HuH-7 (cell line): ENCODE measurements at regions not wholly inside any gene's neighbourhood (a gene's known extent, or its start where the extent isn't known, plus 50 kb on each side); places are given as distances from the start of the nearest gene placed in this dataset.
"Not testable (repeated sequence)": the region's sequence is repeated elsewhere in the genome, so short reads cannot be mapped to it uniquely, and the experiment has no call there.

Experiments
- DNase-seq: peaks from one replicate; pipeline ENCODE4 v3.0.0; 2011; ENCODE audit warnings: low spot score

DNA sequence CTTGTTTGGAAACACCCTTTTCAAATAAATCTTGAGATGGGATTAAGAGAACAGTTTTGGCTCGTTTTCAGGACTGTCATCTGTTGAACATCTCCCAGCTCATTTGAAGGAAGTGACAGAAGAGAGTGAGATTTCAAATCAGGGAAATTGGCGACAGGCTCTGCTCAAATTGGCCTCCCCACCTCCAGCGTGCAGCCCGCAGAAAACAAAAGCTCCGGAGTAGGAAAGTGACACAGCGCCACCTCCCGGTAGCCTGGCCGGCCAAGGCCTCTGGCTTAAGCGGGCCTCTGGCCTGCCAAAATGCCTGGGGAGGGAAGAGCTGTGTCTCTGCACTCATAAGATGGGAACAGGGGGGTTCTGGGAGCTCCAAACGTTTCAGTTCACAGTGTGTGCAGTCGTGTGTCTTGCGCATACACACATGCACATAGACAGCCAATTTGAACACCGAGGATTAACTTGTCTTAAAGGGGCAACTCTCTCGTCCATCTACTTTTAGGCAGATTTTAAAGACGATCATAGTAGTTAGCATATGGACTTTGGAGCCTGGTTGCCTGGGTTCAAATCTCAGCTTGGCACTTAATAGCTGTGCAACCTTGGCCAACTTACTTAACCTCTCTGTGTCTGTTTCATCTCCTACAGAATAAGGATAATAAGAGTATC, 132.7 kb upstream of the RCN1 start:
- DNase-seq = peak; percentile 82

- no peak for DNase-seq
Observed at GRCh38 chr11:31957674-31958073, 133.2 kb upstream of the RCN1 start.

- DNase-seq = no peak
Observed at GRCh38 chr11:31956310-31956709, 134.6 kb upstream of the RCN1 start.

GRCh38 chr11:31955838-31956237, 135.0 kb upstream of the RCN1 start:
- no peak for DNase-seq

DNA sequence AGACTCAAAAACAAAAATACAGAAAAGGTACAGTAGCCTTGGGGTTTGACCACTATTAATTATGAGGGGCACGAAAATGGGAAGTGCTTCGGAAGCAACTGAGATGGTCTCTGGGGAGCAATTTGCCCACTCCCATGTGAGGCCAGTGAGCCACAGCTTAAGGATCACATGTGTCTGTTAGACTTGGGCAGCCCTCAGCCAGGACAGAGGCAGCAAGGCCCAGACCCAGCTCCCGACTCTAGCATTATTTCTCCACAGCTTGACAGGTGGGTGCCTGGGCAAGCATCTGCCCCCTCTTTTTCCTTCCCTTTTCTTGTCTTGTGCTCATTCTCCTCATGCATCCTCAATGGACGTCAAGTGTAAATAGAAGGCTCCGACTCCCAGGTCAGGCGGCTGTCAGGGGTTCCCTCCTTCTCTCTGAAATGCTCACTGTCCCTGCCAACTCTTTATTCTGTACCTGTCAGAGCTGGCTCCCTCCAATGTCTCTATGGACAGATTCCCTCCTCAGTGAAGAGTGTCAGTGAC, 137.0 kb upstream of the RCN1 start:
- DNase-seq = no peak

GRCh38 chr11:31949733-31950200, 138.6 kb upstream of the PAX6 start:
- DNase-seq = not testable (repeated sequence)

DNA sequence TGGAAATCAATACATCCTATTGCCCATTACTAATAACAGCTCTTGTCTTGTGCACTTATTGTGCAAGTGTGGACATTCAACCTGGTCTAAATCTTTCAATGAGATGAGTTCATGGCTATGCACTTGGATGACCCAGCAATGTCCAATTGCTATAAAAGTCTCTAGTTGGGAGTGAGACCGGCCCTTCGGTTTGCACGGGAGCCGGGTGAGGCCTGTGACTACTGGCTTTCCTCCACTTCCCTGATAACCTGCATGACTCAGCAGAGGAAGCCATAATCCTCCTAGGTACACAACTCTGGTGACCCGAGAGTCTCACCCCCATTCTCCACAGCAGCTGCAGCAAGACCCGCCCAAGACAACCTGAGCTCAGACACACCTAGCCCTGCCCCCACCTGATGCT, 135.9 kb upstream of the PAX6 start:
- no peak for DNase-seq

DNA sequence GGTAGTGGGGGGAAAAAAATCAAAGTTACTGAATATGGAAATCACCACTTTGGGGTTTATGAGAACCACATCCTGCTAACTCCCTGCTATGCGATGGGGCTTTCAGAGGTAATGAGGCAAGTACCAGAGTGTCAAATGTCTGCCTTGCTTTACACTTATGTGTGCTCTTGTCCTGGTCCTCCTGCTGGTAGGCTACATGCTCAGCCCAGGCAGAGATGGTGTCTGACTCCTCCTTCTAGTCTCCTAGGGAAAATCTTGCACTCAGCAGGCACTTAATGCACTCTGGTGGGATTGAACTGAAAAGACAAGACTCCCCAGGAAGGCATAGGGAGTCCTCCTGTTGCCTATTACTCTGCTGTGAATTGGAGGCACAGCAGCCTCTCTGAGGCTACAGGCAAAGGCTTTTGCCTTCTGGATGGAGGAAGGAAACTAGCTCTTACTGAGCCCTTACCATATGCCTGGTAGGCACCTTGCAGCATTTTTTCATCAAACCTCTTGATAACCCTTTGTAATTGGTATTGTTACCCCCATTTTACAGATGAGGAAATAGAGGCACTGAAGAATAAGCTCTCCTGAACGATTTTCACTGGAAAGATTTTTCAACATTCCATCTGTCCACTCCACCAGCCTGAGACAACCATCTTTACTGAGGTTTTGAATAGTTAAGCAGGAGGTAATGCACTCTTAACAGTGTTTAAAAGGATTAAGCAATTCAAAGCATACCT, 132.1 kb upstream of the PAX6 start:
- DNase-seq = no peak

DNA sequence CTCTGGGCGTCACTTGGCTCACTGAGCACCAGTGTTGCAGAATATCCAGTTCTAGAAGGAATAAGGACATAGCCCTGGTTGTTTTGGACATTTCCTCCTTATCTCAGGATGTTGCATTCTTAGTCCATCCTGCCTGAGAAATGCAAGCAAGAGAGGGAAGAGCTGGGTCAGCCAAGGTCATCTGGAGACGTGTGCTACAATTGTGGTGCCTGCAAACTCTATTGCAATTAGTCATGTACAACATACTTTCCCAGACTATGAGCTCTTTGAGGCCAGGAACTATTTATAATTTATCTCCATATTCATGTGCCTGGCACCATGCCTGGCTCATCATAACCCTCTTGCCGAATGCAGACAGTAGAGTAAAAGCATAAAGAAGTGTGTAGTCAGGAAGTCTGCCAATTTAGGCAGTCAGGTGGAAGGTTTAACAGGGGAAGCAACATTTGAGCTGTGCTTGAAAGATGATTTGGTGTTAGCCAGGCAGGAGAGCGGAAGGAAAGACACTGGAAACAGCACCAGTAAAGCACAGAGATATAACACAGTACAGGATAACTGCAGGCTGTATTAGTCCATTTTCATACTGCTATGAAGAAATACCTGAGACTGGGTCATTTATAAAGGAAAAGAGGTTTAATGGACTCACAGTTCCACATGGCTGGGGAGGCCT, 129.4 kb upstream of the PAX6 start:
- DNase-seq = no peak

GRCh38 chr11:31939004-31939403, 127.9 kb upstream of the PAX6 start:
- DNase-seq = no peak

DNA sequence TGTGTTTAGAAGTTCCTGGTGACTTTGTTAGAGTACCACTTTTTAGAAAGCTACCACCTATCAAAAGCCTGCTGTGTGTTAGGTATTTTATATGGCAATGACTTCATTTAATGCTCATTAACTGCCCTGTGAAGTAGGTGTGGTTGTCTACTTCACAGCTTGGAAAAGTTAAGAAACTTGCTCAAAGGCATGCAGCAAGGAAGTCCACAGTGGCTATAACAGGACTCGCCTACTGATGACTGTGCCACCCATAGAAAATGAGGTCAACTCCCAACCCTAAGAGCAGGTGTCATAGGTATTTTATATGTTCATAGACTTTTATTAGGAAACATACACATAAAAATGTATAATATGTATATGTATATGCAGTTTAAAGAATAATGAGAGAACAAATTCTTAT, 125.2 kb upstream of the PAX6 start:
- DNase-seq = no peak

- no peak for DNase-seq
Observed at GRCh38 chr11:31932879-31933278, 121.8 kb upstream of the PAX6 start.

GRCh38 chr11:31927982-31928381, 116.9 kb upstream of the PAX6 start:
- no peak for DNase-seq

DNA sequence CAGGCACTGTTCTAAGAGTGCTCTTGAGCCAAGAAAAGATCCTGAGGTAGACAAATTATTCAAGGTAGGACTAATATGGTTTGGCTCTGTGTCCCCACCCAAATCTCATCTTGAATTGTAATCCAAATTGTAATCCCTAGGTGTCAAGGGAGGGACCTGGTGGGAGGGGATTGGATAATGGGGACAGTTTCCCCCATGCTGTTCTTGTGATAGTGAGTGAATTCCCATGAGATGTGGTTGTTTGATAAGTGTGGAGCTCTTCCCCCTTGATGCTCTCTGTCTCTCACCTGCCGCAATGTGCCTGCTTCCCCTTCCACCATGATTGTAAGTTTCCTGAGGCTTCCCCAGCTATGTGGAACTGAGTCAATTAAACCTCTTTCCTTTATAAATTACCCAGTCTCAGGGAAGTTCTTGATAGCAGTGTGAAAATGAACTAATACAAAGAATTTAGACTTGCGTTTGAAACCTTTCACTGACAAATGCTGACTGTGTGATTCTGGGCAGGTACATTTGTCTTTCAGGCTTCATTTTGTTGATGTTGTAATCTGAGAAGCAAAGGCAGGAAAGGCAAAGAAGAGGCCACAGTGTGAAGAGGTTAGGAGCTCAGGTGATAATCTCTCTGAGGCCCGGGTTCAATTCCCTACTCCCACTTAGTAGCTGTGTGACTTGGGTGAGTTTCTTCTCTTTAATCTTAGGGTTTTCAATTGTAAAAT, 115.8 kb upstream of the PAX6 start:
- no peak for DNase-seq

- no peak for DNase-seq
Observed at GRCh38 chr11:31926106-31926505, 115.0 kb upstream of the PAX6 start.

DNA sequence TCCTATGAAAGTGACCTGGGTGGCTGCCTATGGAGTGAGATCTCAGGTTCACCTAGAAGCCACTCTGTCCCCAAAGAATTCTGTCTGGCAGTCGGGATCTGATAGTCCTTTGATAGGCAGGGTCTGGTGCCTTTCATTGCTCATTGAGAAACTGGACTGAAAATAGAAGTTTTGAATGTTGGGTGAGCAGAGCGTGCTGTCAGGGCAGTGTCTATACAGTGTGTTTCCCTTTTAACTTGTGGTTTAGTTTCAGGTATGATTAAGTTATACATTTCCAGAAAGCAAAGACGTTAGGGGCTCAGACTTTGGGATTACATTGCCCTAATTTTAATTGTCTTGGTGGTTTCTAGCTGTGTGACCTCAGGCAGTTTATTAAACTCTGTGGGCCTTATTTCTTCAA, 111.3 kb upstream of the PAX6 start:
- no peak for DNase-seq

DNA sequence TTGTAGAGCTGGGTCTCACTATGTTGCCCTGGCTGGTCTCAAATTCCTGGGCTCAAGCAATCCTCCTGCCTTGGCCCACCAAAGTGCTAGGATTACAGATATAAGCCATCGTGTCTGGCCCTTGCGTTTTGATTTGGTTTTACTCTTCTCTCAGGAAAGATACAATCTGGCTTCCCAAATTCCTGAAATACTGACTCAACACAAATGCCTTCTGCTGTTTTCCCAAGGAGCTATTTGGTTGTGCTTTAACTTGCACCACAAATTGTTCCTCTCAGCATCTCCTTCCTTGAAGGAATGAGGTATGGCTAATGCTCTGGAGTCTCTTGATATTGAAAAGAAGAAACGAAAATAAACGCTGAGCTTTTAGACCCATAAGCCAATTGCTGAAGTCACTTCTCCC, 110.0 kb upstream of the PAX6 start:
- no peak for DNase-seq

DNA sequence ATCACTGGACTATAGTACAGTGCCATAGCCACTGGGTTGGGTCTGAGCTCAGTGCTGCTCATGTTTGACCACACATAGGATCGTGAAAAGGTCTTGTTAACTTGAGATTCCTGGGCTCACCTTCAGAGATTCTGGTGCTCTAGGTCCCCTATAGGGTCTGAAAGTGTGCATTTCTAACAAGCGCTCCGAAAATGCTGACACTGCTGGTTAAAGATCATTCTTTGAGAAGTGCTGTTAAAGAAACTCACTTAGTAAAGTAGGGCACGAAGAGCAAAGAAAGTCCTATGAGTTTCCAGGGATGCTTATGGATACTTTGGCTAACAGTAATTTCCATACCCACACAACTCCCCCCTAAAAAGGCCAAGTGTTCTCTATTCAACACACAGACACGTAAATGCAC, 108.1 kb upstream of the PAX6 start:
- DNase-seq = no peak

- no peak for DNase-seq
Observed at GRCh38 chr11:31915867-31916266, 104.7 kb upstream of the PAX6 start.

GRCh38 chr11:31913985-31914384, 102.9 kb upstream of the PAX6 start:
- DNase-seq = no peak

DNA sequence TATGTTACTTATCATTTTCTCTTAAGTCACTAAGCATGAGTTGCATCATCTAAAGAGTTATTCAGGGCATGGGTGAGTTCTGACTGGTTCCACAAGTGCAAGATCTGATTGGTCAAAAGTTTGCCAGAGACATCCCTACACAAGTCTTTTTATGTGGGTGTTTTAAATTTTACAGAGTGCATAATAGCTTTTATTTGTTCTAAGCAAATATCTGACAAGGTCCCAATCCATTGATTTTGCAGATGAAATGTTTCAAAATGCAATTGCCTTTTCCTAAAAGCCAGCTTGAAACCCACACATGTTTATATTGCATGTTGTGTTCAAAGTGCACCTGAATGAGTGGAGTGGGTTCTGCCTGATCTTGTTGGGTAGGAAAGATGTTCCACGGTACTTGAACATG, 101.7 kb upstream of the PAX6 start:
- DNase-seq = no peak

DNA sequence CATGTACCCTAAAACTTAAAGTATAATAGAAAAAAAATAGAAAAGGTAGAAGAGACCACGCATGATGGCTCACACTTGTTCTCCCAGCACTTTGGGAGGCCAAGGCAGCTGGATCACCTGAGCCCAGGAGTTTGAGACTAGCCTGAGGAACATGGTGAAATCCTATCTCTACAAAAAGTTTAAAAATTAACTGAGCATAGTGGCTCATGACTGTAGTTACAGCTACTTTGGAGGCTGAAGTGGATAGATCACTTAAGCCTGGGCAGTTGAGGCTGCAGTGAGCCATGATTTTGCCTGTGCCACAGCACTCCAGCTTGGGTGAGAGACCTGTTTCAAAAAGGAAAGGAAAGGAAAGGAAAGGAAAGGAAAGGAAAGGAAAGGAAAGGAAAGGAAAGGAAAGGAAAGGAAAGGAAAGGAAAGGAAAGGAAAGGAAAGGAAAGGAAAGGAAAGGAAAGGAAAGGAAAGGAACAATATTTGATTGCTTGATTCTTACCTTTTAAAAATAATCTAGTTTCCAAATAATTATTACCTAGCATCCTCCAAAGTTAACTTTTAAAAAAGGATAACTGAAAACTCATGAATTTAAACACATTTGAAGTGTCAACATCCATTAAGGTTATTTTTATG, 99.9 kb upstream of the PAX6 start:
- no peak for DNase-seq
